Progenitor cell of endocrine pancreas (in vitro differentiated cells): ENCODE measurements at regions not wholly inside any gene's neighbourhood (a gene's known extent, or its start where the extent isn't known, plus 50 kb on each side); places are given as distances from the start of the nearest gene placed in this dataset.

Experiments
- DNase-seq: peaks from one replicate; pipeline ENCODE4 v3.0.0; 2021; ENCODE audit warnings: low spot score; ENCODE audit not compliant: unreplicated experiment
- H3K27ac Mint-ChIP-seq: 2 replicates; pipeline ENCODE4 v1.8.0; 2021; ENCODE audit warnings: mild to moderate bottlenecking, moderate library complexity, mixed read lengths
- H3K27me3 Mint-ChIP-seq: 2 replicates; pipeline ENCODE4 v1.8.0; 2021; ENCODE audit warnings: mixed read lengths
- H3K36me3 Mint-ChIP-seq: 2 replicates; pipeline ENCODE4 v1.8.0; 2022; ENCODE audit warnings: mixed read lengths; ENCODE audit not compliant: insufficient read depth
- H3K4me1 Mint-ChIP-seq: 2 replicates; pipeline ENCODE4 v1.8.0; 2021; ENCODE audit warnings: low read depth, mixed read lengths
- H3K4me3 Mint-ChIP-seq: 2 replicates; pipeline ENCODE4 v1.8.0; 2021; ENCODE audit warnings: low read depth, mild to moderate bottlenecking, moderate library complexity, mixed read lengths
- H3K9me3 Mint-ChIP-seq: 2 replicates; pipeline ENCODE4 v1.8.0; 2021; ENCODE audit warnings: low read depth, mixed read lengths
- TF ChIP-seq, protein P1 (sequence below): fragments of 200-600 bp; sonication (generic); IDR thresholded peaks from one replicate; pipeline ENCODE4 v1.5.0; 2021; ENCODE audit warnings: antibody characterized with exemption, mild to moderate bottlenecking; ENCODE audit not compliant: unreplicated experiment

DNA sequence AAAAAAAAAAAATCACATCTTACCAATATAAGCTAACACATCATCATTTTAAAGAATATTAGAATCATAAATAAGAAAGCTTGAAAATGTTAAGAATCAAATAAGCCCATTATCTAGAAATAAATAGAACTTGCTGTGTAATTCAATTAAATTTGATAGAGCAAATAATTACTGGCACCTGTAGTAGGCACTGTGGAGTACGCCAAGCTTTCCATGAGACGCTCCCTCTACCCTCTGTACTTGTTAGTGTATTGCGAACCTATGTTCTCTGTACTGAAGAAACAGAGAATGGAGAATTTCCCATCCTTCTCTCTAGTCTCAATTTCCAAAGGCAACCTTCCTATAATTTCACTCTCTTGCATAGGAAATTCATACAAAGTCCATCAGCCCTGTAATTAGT is 61.7 kb upstream of the HAND2 start:
- H3K27me3 Mint-ChIP-seq = no peaks in the 10 kb centered on the region
- no peak overlapping the region for H3K27ac Mint-ChIP-seq
- TF ChIP-seq, protein P1, sequence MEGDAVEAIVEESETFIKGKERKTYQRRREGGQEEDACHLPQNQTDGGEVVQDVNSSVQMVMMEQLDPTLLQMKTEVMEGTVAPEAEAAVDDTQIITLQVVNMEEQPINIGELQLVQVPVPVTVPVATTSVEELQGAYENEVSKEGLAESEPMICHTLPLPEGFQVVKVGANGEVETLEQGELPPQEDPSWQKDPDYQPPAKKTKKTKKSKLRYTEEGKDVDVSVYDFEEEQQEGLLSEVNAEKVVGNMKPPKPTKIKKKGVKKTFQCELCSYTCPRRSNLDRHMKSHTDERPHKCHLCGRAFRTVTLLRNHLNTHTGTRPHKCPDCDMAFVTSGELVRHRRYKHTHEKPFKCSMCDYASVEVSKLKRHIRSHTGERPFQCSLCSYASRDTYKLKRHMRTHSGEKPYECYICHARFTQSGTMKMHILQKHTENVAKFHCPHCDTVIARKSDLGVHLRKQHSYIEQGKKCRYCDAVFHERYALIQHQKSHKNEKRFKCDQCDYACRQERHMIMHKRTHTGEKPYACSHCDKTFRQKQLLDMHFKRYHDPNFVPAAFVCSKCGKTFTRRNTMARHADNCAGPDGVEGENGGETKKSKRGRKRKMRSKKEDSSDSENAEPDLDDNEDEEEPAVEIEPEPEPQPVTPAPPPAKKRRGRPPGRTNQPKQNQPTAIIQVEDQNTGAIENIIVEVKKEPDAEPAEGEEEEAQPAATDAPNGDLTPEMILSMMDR = no peak
- H3K36me3 Mint-ChIP-seq = no peaks in the 10 kb centered on the region
- H3K4me3 Mint-ChIP-seq = no peak overlapping the region
- H3K9me3 Mint-ChIP-seq = no peaks in the 10 kb centered on the region
- no peak for DNase-seq
- H3K4me1 Mint-ChIP-seq = no peaks in the 10 kb centered on the region

DNA sequence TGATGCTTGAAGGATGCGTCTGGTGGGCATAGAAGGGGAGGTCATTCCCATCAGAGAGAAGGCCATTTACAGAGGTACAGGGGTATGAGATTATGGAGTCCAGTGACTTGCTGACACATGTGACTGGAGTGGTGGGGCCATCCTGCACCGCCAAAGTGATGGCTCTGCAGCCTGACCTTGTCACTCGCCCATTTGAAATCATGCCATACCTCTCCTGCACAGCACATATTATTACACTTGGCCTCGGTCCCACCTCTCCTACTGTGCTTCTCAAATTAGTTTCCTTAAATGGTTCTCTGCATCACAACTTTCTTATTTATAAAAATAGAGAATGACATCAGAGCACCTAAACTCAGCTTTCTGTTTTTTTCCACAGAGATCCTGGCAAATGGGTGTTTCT is 60.7 kb upstream of the HAND2 start:
- DNase-seq = no peak
- H3K27ac Mint-ChIP-seq = no peak overlapping the region
- H3K9me3 Mint-ChIP-seq = no peaks in the 10 kb centered on the region
- no peak overlapping the region for H3K4me3 Mint-ChIP-seq
- no peaks in the 10 kb centered on the region for H3K27me3 Mint-ChIP-seq
- no peaks in the 10 kb centered on the region for H3K4me1 Mint-ChIP-seq
- TF ChIP-seq, protein P1 = no peak
- no peaks in the 10 kb centered on the region for H3K36me3 Mint-ChIP-seq

DNA sequence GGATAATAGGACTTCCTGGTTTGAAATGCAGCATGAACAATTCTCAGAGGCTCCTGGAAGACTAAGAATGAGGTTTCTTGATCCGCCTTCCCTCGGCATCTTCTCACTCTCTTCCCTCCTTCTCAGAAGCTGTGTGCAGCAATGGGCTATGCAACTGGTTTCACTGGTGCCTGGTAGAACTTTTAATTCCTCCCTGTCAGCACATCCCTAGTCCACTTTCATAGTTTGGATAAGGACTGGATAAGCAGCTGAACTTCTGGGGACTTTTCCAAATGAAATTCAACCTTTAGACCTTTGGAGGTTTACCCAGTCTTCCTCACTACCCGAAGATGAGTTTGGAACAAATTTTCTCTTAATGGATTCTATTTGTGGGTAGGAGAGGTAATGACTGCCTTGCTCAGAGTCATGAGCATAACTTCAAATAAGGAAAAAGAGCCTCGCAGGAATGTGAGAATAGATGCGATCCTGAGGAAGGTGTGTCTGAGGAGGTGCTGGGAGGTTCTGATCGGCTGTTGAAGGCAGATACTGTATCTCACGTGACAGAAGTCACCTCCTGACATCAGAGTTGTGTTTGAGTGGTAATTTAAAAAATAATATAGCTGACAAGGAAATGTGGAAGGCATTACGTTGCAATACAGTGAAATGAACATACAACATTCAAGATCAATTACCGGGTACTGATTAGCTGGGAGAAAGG is 56.0 kb upstream of the HAND2 start:
- Mint-ChIP-seq H3K36me3 (no peaks in the 10 kb centered on the region), H3K27ac (no peak overlapping the region), H3K4me3 (no peak overlapping the region), H3K27me3 (no peaks in the 10 kb centered on the region), H3K4me1 (no peaks in the 10 kb centered on the region), H3K9me3 (no peaks in the 10 kb centered on the region)
- no peak for DNase-seq
- TF ChIP-seq, protein P1 = no peak

DNA sequence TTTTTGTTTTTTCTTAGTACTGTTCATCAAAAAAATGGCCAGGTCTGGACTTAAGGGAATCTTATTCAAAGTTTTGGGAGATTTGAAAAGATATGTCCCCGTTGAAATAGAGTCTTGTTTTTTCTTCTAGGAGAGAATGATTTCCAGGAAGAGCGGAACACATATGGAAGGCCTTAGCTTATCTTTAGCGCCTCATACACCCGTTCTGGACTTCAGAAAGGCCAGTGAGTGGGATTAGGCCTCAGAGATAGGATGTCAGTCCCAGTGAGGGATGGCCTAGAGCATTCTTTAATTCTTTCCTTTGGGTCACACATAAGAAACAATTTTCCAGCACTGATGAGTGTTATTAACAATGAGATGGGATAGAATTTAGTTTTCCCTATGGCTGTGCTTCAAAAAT is 54.5 kb upstream of the HAND2 start:
- no peaks in the 10 kb centered on the region for H3K27me3 Mint-ChIP-seq
- H3K4me1 Mint-ChIP-seq = no peaks in the 10 kb centered on the region
- no peak for DNase-seq
- no peak overlapping the region for H3K27ac Mint-ChIP-seq
- no peak overlapping the region for H3K4me3 Mint-ChIP-seq
- TF ChIP-seq, protein P1 = no peak
- no peaks in the 10 kb centered on the region for H3K36me3 Mint-ChIP-seq
- H3K9me3 Mint-ChIP-seq = no peaks in the 10 kb centered on the region
